ENCODE measurements at regions not wholly inside any gene's neighbourhood (a gene's known extent, or its start where the extent isn't known, plus 50 kb on each side); places are given as distances from the start of the nearest gene placed in this dataset.

GRCh38 chr5:104444656-104445055 lies 882.1 kb upstream of the NUDT12 start:
- DNase-seq (ENCODE audit: low read depth): no peak
- Histone ChIP-seq H3K27me3 (ENCODE audit: control insufficient read depth, insufficient read depth, low read length) (no peaks in the 10 kb centered on the region), H3K36me3 (ENCODE audit: control insufficient read depth, insufficient read depth, low read length) (no peaks in the 10 kb centered on the region), H3K4me3 (ENCODE audit: low read depth, low read length) (no peak overlapping the region)
- no peak for TF ChIP-seq CTCF (IDR thresholded peaks at IDR 0.05; ENCODE audit: insufficient read depth, low read length, severe bottlenecking)
- no peak for FAIRE-seq

GRCh38 chr5:104443706-104444105 lies 881.1 kb upstream of the NUDT12 start:
- TF ChIP-seq CTCF (IDR thresholded peaks at IDR 0.05; ENCODE audit: insufficient read depth, low read length, severe bottlenecking): no peak
- Histone ChIP-seq H3K36me3 (ENCODE audit: control insufficient read depth, insufficient read depth, low read length) (no peaks in the 10 kb centered on the region), H3K27me3 (ENCODE audit: control insufficient read depth, insufficient read depth, low read length) (no peaks in the 10 kb centered on the region), H3K4me3 (ENCODE audit: low read depth, low read length) (no peak overlapping the region)
- DNase-seq (ENCODE audit: low read depth) (no peak), FAIRE-seq (no peak)

- no peak for FAIRE-seq
- no peak for DNase-seq (ENCODE audit: low read depth)
- Histone ChIP-seq H3K27me3 (ENCODE audit: control insufficient read depth, insufficient read depth, low read length) (no peaks in the 10 kb centered on the region), H3K4me3 (ENCODE audit: low read depth, low read length) (no peak overlapping the region), H3K36me3 (ENCODE audit: control insufficient read depth, insufficient read depth, low read length) (no peaks in the 10 kb centered on the region)
- no peak for TF ChIP-seq CTCF (IDR thresholded peaks at IDR 0.05; ENCODE audit: insufficient read depth, low read length, severe bottlenecking)
Measured at GRCh38 chr5:104431981-104432380, 869.4 kb upstream of the NUDT12 start.

DNA sequence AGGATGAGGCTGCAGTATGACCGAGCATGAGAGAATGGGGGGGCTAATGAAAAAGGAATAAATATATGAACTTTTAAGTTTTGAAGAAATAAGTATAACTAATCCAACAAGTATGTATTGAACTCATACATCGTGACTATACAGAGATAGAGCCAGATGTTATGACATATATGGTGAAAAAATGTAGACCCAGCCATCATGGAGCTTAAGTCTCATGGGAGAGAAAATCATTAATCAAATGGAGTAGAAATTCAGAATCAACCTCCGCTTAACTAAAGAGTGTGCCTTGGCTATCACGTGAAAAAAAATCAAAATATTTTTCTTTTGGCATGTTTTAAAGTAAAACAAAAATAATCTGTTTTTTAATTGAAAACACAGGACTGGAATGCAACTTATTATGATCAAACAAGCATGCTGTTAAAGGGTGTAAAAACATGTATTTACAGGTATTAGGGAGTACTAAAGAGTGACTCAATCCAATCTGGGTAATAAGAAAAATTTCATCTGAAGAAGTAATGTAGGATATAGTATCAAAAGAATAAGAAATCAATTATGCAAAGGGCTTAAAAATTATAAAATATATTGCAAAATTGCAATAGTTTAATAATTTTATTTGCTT lies 868.5 kb upstream of the NUDT12 start:
- peak; percentile 26 for DNase-seq (ENCODE audit: low read depth)
- no peak for FAIRE-seq
- Histone ChIP-seq H3K27me3 (ENCODE audit: control insufficient read depth, insufficient read depth, low read length) (no peaks in the 10 kb centered on the region), H3K4me3 (ENCODE audit: low read depth, low read length) (no peak overlapping the region), H3K36me3 (ENCODE audit: control insufficient read depth, insufficient read depth, low read length) (no peaks in the 10 kb centered on the region)
- no peak for TF ChIP-seq CTCF (IDR thresholded peaks at IDR 0.05; ENCODE audit: insufficient read depth, low read length, severe bottlenecking)

DNA sequence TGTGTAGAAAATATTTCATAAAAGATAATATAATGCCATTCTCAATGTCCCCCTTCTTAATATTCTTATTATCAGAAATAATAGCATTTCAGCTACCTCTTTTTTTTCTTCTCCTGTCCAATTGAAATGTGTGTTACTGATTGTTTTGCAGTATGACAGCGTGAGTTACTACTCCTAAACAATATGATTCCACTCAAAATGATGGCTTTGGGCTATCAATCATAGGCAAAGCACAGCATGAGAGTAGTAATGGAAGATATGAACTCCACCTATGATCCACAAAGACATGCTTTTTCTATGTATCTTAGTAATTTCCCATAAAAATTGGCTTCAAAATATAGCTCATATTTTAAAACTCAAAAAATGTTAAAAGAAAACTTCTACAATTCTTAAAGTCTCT lies 867.3 kb upstream of the NUDT12 start:
- no peak for TF ChIP-seq CTCF (IDR thresholded peaks at IDR 0.05; ENCODE audit: insufficient read depth, low read length, severe bottlenecking)
- Histone ChIP-seq H3K27me3 (ENCODE audit: control insufficient read depth, insufficient read depth, low read length) (no peaks in the 10 kb centered on the region), H3K36me3 (ENCODE audit: control insufficient read depth, insufficient read depth, low read length) (no peaks in the 10 kb centered on the region), H3K4me3 (ENCODE audit: low read depth, low read length) (no peak overlapping the region)
- FAIRE-seq (no peak), DNase-seq (ENCODE audit: low read depth) (no peak)

DNA sequence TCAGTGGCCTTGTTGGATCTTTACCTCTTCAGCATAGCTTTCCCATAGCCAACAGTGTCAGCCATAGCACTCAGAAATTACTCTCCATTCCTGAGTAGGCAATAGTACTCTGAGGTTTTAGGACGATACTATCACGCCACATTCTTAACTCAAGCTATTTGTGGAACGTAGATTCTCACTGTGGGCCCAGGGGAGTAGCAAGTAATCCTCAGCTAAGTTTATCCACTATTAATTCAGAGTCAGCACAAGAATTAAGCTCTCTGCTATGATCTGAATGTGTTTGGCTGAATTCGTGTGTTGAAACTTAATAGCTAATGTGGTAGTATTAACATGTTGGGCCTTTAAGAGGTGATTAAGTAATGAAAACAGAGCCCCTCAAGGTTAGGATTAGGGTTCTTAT lies 858.8 kb upstream of the NUDT12 start:
- FAIRE-seq: no peak

More for the DNA sequence above, 858.8 kb upstream of the NUDT12 start:
- no peak for TF ChIP-seq CTCF (IDR thresholded peaks at IDR 0.05; ENCODE audit: insufficient read depth, low read length, severe bottlenecking)
- Histone ChIP-seq H3K36me3 (ENCODE audit: control insufficient read depth, insufficient read depth, low read length) (no peaks in the 10 kb centered on the region), H3K4me3 (ENCODE audit: low read depth, low read length) (no peak overlapping the region), H3K27me3 (ENCODE audit: control insufficient read depth, insufficient read depth, low read length) (no peaks in the 10 kb centered on the region)
- DNase-seq (ENCODE audit: low read depth): no peak
